ENCODE measurements at regions not wholly inside any gene's neighbourhood (a gene's known extent, or its start where the extent isn't known, plus 50 kb on each side); places are given as distances from the start of the nearest gene placed in this dataset.
A peak's percentile ranks its signal among the peaks of the same experiment; 100 is the strongest.
"Not testable (repeated sequence)": the region's sequence is repeated elsewhere in the genome, so short reads cannot be mapped to it uniquely, and the experiment has no call there.

- not testable (repeated sequence) for DNase-seq
These were observed 632.4 kb upstream of the AMOT start for GRCh38 chrX:113473015-113473414.

DNA sequence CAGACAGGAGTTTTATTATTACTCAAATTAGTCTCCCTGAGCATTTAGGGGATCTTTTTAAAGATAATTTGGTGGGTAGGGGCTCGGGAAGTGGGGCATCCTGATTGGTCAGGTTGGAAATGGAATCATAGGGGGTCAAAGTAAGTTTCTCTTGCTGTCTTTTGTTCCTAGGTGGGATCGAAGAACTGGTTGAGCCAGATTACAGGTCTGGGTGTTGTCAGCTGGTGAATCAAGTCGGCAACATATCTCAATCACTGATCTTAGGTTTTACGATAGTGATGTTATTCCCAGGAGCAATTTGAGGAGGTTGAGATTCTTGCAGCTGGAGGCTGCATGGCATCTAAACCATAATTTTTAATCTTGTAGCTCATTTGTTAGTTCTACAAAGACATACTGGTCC lies 629.5 kb upstream of the AMOT start:
- DNase-seq: no peak

- no peak for DNase-seq
These were observed 617.1 kb upstream of the AMOT start for GRCh38 chrX:113457719-113458118.

- no peak for DNase-seq
These were observed 615.0 kb upstream of the AMOT start for GRCh38 chrX:113455582-113455981.

DNA sequence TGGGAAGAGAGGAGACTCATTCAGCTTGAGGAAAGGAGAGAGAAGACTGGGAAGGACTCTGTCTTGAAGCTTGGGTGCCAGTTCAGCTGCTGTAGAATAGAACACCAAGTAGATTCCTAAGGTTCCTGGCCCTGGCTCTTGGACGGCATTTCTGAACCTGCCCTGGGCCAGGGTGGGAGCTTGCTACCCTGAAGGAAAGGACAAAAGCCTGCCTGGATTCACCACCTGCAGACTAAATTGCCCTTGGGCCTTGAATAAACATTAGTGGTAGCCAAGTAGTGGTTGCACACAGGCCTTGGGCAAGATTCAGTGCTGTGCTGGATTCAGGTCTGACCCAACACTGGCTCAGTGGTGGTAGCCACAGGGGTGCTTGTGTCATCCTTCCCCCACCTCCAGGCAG lies 588.4 kb upstream of the AMOT start:
- no peak for DNase-seq

GRCh38 chrX:113422323-113422722 lies 581.7 kb upstream of the AMOT start:
- no peak for DNase-seq

DNA sequence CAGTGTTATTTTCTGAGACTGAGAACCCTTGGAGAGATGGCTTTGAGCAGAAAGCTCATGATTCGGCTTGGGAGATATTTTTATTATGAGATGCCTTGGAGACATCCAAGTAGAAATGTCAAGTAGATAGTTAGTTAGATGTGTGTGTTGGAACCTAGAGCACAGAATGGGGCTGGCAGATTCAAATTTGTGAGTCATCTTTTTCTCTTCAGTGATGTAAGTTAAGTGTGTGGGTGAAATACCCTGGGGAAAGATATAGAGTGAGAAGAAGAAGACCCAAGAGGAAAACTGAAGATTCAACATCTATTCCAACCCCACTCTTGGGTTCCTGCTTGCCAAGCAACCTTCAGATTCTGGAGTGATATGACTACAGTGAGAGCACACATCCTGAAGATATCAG lies 580.8 kb upstream of the AMOT start:
- no peak for DNase-seq

- DNase-seq: no peak
These were observed 571.5 kb upstream of the AMOT start for GRCh38 chrX:113412106-113412505.

DNA sequence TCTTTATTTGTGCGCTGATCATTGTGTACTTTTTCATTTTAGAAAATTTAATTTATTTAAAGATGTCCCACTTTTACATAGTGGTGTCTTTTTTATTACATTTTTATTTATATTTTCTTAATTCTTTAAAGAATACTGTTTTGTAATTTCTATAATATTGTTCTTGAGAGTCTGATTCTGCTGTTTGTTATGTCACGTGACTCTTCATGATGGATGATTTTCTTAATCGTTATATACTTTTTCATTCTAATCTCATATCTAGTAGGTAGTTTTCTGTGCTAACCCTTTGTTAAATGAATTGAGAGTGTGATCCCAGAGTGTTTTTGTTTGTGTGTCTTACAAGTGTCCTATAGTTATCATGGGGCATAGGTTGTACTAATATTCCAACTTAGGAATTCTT lies 568.2 kb upstream of the AMOT start:
- no peak for DNase-seq

DNA sequence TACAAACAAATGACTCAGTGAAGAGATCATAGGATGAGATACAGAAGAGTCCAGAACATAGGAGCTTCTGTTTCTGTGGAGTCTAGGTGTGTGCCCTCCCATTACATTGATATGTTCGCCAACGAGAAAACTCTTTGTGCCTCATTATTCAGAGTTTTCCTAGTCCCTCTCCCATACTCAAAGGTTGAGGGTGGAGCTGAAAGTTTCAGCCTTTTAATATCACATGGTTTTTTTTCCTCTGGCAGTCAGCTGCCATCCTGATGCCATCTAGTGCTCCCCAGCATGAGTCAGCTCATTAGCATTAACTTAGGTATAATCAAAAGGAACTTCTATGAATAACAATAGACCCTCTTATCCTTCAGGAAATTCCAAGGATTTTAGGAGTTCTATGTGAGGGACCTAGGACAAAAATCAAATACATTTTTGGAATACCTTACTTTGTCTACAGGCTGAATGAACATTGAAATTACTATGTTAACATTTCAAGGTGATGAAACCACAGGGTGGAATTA lies 559.6 kb upstream of the AMOT start:
- no peak for DNase-seq

- DNase-seq: no peak
These were observed 559.0 kb upstream of the AMOT start for GRCh38 chrX:113399506-113400192.

DNA sequence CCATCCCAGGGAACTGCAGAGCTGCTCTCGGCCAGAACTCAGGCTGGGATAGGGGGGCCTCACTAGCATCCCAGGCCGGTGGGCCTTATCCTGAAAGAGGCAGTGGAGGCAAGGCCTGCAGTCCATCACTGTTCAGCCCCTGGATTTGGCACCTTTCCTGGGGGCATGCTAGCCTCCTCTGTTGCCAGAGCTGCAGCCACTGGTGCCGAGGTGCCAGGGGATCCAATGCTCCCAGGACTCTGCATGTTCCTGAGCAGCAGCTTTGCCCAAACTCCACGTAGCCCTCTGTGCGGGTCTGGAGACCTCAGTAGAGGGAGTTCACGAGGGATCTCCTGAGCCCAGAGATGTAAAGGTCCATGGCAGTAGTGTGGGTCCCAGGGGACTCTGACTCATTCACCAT lies 551.7 kb upstream of the AMOT start:
- no peak for DNase-seq

- DNase-seq: no peak
These were observed 551.2 kb upstream of the AMOT start for GRCh38 chrX:113391875-113392274.

GRCh38 chrX:113390531-113390930 lies 549.9 kb upstream of the AMOT start:
- DNase-seq: no peak

DNA sequence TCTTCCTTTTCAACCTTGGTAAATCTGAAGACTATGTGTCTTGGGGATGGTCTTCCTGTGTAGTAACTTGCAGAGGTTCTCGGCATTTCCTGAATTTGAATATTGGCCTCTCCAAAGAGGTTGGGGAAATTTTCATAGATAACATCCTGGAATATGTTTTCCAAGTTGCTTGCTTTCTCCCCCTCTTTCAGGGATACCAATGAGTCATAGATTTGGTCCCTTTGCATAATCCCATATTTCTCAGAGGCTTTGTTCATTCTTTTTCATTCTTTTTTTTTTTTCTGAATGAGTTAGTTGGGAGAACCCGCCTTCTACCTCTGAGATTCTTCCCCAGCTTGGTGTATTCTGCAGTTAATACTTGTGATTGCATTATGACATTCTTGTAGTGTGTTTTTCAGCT lies 549.2 kb upstream of the AMOT start:
- no peak for DNase-seq

DNA sequence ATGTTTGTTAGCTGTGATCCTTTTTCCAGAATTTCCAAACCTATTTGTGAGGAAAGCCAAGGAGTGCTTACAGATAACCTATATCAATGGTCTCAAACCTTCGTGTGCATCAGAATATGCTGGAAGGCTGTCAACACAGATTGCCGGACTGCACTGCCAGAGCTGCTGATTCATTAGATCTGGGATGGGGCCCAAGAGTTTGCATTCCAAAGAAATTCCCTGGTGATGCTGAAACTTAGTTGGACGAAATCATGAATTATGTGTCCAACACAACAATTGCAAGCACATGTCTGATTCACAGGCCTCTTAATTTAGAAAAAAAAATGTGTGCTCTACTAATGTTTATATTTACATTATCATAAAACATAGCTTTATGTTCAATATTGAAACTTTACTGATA lies 544.0 kb upstream of the AMOT start:
- no peak for DNase-seq

DNA sequence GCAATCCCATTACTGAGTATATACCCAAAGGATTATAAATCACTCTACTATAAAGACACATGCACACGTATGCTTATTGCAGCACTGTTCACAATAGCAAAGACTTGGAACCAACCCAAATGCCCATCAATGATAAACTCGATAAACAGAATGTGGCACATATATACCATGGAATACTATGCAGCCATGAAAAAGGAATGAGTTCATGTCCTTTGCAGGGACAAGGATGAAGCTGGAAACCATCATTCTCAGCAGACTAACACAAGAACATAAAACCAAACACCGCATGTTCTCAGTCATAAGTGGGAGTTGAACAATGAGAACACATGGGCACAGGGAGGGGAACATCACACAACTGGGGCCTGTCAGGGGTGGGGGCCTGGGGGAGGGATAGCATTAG lies 532.8 kb upstream of the AMOT start:
- DNase-seq: not testable (repeated sequence)

DNA sequence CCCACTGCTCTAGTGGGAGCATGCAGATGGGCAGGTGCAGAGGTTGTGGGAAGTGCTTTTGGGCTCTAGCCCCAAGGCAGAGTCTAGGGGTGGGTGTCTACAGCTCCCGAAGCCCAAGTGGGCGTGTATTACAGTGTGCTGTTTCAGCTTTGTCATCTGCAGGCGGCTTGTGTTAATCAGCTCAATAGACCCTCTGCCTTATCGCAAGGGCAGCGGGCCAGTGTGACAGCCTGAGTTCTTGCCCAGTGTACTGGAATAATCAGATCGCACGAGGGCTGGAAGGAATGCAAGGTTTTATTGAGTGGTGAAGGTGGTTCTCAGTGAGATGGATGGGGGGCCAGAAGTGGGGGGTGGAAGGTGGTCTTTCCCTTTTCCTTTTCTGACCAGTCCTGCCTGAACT lies 529.4 kb upstream of the AMOT start:
- peak; percentile 47 for DNase-seq

DNA sequence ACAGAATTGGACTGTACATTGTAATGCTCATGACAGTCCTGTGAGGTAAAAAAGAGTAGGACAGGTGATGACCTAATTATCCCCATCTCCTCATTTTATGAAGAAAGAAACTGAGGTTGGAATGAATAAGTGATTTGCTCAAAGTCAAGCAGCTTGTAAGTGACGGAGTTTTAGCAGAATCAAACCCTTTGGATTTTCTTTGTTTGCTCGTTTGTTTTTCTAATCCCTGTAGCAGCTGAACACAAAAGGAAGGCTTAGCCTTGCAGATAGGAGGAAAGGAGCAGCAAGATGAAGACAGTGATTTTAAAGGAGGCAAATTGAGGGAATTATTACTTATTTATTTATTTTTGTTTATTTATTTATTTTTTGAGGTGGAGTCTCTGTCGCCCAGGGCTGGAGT lies 528.4 kb upstream of the AMOT start:
- DNase-seq: no peak

DNA sequence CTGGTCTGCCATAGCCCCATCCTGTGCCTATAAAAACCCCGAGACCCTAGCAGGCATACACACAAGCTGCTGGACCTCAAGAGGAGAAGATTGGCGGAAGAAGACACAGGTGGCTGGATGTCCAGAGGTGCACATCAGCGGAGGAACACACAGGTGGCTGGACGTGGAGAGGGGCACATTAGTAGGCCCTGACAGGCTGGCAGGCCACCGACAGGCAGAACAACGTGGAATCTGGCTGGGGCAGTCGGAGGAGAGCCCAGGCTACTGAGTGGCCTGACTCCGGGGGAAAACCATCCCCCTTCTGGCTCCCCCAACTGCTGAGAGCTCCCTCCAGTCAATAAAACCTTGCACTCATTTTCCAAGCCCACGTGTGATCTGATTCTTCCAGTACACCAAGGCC lies 512.5 kb upstream of the AMOT start:
- no peak for DNase-seq

DNA sequence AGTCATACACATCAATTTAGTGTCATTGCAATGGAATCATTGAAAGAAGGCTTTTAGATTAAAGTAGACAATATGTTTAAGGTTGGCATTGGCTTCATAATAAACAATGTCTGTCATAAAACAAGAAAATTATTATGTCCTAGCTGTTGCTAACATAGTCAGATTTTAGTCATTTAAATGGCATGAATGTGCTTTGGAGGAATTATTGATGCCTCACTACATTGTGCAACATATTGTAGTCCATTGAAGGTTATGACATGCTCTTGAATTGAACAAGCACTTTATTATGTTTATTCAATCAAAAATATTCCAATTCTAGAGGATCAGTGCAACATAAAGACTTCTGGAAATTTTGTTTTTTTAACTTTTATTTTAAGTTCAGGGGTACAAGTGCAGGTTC lies 489.8 kb upstream of the AMOT start:
- no peak for DNase-seq

GRCh38 chrX:113315927-113316326 lies 475.3 kb upstream of the AMOT start:
- no peak for DNase-seq

DNA sequence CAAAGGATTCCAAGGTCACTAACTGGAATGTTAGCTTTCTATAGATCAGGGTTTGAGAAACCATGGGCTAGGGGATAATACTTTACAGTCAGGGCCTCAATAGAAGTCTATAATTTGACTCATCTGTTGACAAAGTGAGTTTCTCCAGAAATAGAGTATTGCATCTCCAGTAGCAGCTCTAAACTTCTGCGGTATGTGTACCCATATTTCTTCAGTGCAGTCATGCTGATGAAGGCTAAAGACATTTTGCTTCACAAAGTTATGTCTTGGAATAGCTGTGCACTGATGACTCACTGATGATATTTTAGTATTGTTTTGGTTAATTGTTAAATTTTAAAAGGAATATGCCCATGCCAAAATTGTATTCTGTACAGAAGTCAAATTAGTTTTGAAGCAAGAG lies 464.9 kb upstream of the AMOT start:
- no peak for DNase-seq

GRCh38 chrX:113300580-113300979 lies 459.9 kb upstream of the AMOT start:
- no peak for DNase-seq

DNA sequence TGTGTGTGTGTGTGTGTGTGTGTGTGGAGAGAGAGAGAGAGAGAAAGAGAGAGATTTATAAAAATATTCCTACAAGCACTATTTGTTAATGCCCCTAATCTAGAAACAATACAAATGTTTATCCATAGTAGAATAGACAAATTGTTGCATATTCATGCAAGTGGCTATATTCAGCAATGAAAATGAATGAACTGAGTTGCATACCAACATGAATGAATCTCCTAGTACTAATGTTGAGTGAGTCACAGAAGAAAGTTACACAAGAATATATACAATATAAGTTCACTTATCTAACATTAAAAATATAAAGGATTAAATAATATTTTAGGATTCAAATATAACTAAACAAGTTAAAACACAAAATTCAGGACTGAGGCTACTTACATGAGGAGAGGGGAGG lies 456.8 kb upstream of the AMOT start:
- DNase-seq: no peak

GRCh38 chrX:113289503-113289902 lies 448.9 kb upstream of the AMOT start:
- no peak for DNase-seq

Measured in NCI-H146 (cell line).